Skeletal muscle satellite cell (primary cell): ENCODE measurements at regions not wholly inside any gene's neighbourhood (a gene's known extent, or its start where the extent isn't known, plus 50 kb on each side); places are given as distances from the start of the nearest gene placed in this dataset.

Experiments used
- H3K27me3 ChIP-seq: 2 replicates; pipeline ENCODE4 v1.7.0; 2013; ENCODE audit warnings: low read length; ENCODE audit not compliant: control insufficient read depth, insufficient read depth
- H3K36me3 ChIP-seq: 2 replicates; pipeline ENCODE4 v1.7.0; 2013; ENCODE audit warnings: mild to moderate bottlenecking, control low read depth, low read length; ENCODE audit not compliant: insufficient read depth
- H3K4me1 ChIP-seq: 2 replicates; pipeline ENCODE4 v1.7.0; 2013; ENCODE audit warnings: low read length; ENCODE audit not compliant: control insufficient read depth, insufficient read depth
- H3K4me2 ChIP-seq: 2 replicates; pipeline ENCODE4 v1.7.0; 2013; ENCODE audit warnings: mild to moderate bottlenecking, low read length
- H3K4me3 ChIP-seq: 2 replicates; pipeline ENCODE4 v1.7.0; 2013; ENCODE audit warnings: low read length
- H3K9ac ChIP-seq: 2 replicates; pipeline ENCODE4 v1.7.0; 2013; ENCODE audit warnings: mild to moderate bottlenecking, low read depth, low read length, moderate library complexity
- H3K9me3 ChIP-seq: replicated peaks from 2 replicates; pipeline ENCODE4 v1.7.0; 2013; ENCODE audit warnings: mild to moderate bottlenecking, control low read depth, low read length

- Histone ChIP-seq H3K4me1 (no peaks in the 10 kb centered on the region), H3K4me2 (no peak overlapping the region), H3K9ac (no peak overlapping the region), H3K27me3 (no peaks in the 10 kb centered on the region), H3K36me3 (no peaks in the 10 kb centered on the region), H3K9me3 (no peaks in the 10 kb centered on the region), H3K4me3 (no peak overlapping the region)
Measured at GRCh38 chr22:47484960-47485569, 722.6 kb downstream of the TBC1D22A start.

DNA sequence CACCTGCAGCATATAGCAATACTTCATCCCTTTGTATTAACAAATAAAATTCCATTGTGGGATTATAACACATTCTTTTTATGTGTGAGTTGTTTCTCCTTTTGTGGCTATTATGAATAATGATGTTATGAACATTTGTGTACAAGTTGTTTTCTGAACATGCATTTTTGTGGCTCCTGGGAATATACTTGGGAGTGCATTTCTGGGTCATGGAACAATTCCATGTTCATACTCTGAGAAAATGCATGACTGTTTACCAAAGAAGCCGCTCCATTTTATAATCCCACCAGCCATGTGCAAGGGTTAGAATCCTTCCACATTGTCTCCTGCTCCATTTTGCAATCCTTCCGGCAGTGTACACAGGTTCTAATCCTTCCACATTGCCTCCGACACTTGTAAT is 713.8 kb downstream of the TBC1D22A start:
- Histone ChIP-seq H3K4me2 (no peak overlapping the region), H3K36me3 (no peaks in the 10 kb centered on the region), H3K9me3 (no peaks in the 10 kb centered on the region), H3K4me1 (no peaks in the 10 kb centered on the region), H3K4me3 (no peak overlapping the region), H3K9ac (no peak overlapping the region), H3K27me3 (no peaks in the 10 kb centered on the region)

DNA sequence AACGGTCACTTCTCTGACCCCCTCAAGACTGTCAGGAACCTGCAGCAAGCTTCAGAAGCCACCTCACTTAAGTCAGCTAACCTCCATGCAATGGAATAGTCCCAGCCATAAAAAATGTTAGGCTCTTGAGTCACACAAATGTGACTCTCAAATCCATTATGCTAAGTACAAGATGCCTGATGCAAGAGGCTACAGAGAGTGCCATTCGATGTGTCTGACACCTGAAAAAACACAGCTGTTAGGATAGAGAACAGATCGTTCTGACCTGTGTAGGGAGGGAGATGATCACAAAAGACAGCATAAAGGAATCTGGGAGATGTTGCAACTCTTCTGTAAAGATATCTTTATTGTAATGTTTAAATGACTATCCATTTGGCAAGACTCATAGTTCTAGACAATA is 712.4 kb downstream of the TBC1D22A start:
- H3K36me3 ChIP-seq: no peaks in the 10 kb centered on the region
- peak overlapping the region; percentile 42 for H3K4me3 ChIP-seq
- H3K9me3 ChIP-seq: no peaks in the 10 kb centered on the region
- no peaks in the 10 kb centered on the region for H3K4me1 ChIP-seq
- H3K27me3 ChIP-seq: no peaks in the 10 kb centered on the region
- peak overlapping the region; percentile 51 for H3K4me2 ChIP-seq
- peak overlapping the region; percentile 30 for H3K9ac ChIP-seq

DNA sequence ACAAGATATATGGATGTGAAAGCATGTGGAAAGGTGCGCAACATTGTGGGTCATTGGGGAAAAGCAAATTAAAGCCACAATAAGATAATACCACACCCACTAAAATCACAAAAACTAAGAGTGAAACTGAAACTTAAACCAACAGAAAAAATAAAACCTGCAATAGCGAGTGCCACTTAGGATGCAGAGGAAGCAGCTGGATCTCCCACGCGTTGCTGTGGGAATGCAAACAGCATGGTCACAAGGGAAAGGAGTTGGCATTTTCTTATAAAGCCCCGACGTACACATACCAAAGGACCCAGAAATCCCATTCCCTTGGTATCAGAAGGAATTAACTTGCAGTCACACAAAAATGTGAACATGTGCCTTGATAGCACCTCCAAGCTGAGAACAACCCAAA is 712.0 kb downstream of the TBC1D22A start:
- no peaks in the 10 kb centered on the region for H3K27me3 ChIP-seq
- no peaks in the 10 kb centered on the region for H3K9me3 ChIP-seq
- H3K9ac ChIP-seq: peak overlapping the region; percentile 30
- H3K4me3 ChIP-seq: peak overlapping the region; percentile 42
- peak overlapping the region; percentile 51 for H3K4me2 ChIP-seq
- no peaks in the 10 kb centered on the region for H3K4me1 ChIP-seq
- no peaks in the 10 kb centered on the region for H3K36me3 ChIP-seq

DNA sequence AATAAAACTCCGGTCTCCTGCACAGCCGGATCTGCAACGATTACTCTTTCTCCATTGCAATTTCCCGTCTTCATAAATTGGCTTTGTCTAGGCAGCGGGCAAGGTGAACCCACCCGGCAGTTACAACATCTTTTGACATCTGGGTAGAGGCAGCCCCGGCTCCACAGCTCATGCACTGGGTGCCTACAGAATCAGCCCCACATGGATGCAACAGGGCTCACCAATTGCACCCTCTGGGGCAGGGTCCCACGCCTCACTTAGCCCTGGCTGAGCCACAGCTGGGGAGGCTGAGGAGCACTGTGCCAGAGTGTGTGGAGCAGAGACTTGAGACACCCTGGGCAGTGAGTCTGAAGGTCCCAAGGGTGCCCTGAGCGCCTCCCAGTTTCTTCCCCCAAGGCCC is 710.2 kb downstream of the TBC1D22A start:
- Histone ChIP-seq H3K27me3 (no peaks in the 10 kb centered on the region), H3K9me3 (no peaks in the 10 kb centered on the region), H3K36me3 (no peaks in the 10 kb centered on the region), H3K4me3 (no peak overlapping the region), H3K4me2 (no peak overlapping the region), H3K4me1 (no peaks in the 10 kb centered on the region), H3K9ac (no peak overlapping the region)

DNA sequence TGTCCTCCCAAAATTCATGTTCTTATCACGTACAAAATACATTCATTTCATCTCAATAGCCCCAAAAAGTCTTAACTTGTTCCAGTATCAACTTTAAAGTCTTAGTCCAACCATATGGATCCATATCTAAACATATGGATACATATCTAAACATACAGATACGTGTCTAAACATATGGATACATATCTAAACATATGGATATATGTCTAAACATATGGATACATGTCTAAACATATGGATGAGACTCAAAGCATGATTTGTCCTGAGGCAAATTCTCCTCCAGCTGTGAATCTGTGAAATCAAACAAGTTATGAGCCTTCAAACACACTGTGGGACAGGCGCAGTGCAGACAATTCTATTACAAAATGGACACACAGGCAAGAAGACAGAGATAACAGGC is 709.0 kb downstream of the TBC1D22A start:
- H3K9me3 ChIP-seq: peaks cover 4% of the 10 kb centered on the region
- H3K27me3 ChIP-seq: no peaks in the 10 kb centered on the region
- no peaks in the 10 kb centered on the region for H3K36me3 ChIP-seq
- H3K9ac ChIP-seq: no peak overlapping the region
- H3K4me1 ChIP-seq: no peaks in the 10 kb centered on the region
- H3K4me3 ChIP-seq: no peak overlapping the region
- no peak overlapping the region for H3K4me2 ChIP-seq

- no peak overlapping the region for H3K4me2 ChIP-seq
- H3K4me3 ChIP-seq: no peak overlapping the region
Measured at GRCh38 chr22:47465809-47466208, 703.4 kb downstream of the TBC1D22A start.

DNA sequence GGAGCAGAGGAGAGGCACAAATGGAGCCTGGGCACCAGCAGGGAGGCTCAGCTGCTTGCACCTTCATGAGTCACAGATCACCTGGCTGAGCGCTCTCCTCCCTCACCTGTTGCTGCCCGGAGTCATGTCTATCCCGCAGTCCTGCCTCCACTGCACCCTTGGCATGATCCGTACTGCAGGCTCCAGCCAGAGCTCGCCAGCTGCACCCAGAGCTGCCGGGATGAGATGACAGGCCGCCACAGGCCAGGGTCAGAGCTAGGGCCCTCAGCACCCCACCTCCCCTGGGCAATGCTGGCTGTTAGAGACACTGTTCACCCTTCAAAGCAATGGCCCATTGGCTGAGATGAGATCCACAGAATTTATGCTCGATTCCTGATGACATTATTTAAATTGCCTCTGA is 702.8 kb downstream of the TBC1D22A start:
- no peak overlapping the region for H3K9ac ChIP-seq
- no peak overlapping the region for H3K4me3 ChIP-seq
- H3K4me1 ChIP-seq: no peaks in the 10 kb centered on the region
- H3K36me3 ChIP-seq: no peaks in the 10 kb centered on the region
- H3K27me3 ChIP-seq: no peaks in the 10 kb centered on the region
- no peak overlapping the region for H3K4me2 ChIP-seq
- H3K9me3 ChIP-seq: peaks cover 9% of the 10 kb centered on the region

More at GRCh38 chr22:47465809-47466208, 703.4 kb downstream of the TBC1D22A start:
- H3K9ac ChIP-seq: no peak overlapping the region
- no peaks in the 10 kb centered on the region for H3K27me3 ChIP-seq
- no peaks in the 10 kb centered on the region for H3K4me1 ChIP-seq
- peaks cover 9% of the 10 kb centered on the region for H3K9me3 ChIP-seq
- no peaks in the 10 kb centered on the region for H3K36me3 ChIP-seq

DNA sequence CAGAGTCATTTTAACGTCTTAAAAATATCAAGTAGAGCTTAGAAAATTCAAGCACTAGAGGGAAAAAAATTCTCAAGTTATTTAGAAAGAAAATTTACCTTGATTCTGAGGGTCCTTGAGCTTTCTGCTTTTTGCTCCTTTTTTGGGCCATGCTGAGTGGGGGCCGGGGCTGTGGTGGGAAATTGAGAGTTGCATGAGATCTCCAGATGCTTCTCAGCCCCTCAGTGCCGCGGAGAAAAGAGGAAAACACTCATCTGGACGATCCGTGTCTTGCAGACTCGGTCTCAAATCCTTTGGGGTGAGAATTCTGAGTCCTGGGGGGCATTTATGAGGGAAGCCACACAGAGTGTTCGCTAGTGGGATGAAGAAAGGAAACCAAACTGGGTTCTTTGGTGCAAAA is 700.8 kb downstream of the TBC1D22A start:
- H3K4me2 ChIP-seq: no peak overlapping the region
- H3K36me3 ChIP-seq: no peaks in the 10 kb centered on the region
- H3K9me3 ChIP-seq: peaks cover 9% of the 10 kb centered on the region
- H3K27me3 ChIP-seq: no peaks in the 10 kb centered on the region
- no peaks in the 10 kb centered on the region for H3K4me1 ChIP-seq
- no peak overlapping the region for H3K9ac ChIP-seq
- no peak overlapping the region for H3K4me3 ChIP-seq

DNA sequence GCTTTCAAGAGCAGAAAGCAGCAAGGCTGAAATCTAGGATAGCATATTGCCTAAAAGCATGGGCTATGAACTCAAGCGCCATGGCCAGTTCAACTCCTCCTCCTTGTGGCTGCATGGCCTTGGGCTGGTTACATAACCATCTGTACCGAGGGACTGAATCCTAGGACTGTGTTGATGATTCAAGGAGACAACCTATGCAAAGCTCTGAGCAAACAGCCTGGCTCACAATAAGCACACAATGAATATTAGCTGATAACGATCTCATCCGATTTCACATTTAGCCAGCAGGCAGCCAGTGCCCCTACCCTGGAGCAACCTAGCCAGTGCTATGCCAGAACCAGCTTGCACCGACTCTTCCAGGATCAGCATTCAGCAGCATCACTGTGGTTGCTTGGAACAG is 698.4 kb downstream of the TBC1D22A start:
- Histone ChIP-seq H3K9me3 (peaks cover 4% of the 10 kb centered on the region), H3K9ac (no peak overlapping the region), H3K4me3 (no peak overlapping the region), H3K4me2 (no peak overlapping the region), H3K36me3 (no peaks in the 10 kb centered on the region), H3K4me1 (no peaks in the 10 kb centered on the region), H3K27me3 (no peaks in the 10 kb centered on the region)

DNA sequence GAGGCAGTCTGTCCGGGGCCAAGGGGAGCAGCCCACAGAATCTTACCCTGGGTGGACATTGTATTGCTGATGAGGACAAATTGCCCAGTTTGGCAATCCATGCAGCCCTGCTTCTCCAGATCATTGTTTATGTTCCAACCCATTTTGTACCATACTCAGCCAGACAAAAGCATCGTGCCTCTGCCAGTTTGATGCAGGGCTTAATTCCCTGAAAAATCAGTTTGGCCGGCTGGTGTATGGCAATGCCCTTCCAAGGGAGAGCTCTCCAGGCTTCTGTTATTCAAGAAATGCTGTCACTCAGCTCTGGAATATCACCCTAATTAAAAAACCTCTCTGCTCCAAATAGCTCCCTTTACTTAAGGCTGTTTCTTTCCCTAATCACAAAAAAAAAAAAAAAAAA is 697.7 kb downstream of the TBC1D22A start:
- peaks cover 4% of the 10 kb centered on the region for H3K9me3 ChIP-seq
- no peaks in the 10 kb centered on the region for H3K27me3 ChIP-seq
- no peaks in the 10 kb centered on the region for H3K4me1 ChIP-seq
- no peaks in the 10 kb centered on the region for H3K36me3 ChIP-seq
- no peak overlapping the region for H3K4me3 ChIP-seq
- H3K4me2 ChIP-seq: no peak overlapping the region
- no peak overlapping the region for H3K9ac ChIP-seq

DNA sequence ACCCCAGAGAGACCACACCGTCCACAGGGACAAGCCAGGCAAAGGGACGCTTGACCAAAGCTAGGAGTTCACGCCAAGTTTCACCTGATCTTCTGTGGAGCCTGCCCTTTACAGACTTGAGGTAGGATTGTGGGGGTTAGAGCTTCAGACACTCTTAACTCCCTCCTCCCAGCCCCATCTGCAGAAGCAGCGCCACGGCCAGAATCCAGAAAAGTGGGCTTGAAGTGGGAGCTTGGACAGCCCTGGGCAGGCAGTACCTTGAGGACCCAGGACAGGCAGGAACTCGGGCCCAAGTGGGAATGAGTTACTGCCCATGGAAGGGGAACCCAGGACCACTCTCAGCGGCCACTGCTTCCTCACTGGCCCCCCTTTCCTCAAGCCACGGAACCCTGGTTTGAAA is 695.9 kb downstream of the TBC1D22A start:
- Histone ChIP-seq H3K4me3 (no peak overlapping the region), H3K4me1 (no peaks in the 10 kb centered on the region), H3K9ac (no peak overlapping the region), H3K4me2 (no peak overlapping the region), H3K9me3 (peaks cover 4% of the 10 kb centered on the region), H3K27me3 (no peaks in the 10 kb centered on the region), H3K36me3 (no peaks in the 10 kb centered on the region)
